Effector CD4-positive, alpha-beta T cell (primary cell): ENCODE measurements at regions not wholly inside any gene's neighbourhood (a gene's known extent, or its start where the extent isn't known, plus 50 kb on each side); places are given as distances from the start of the nearest gene placed in this dataset.

ENCODE experiments used
- DNase-seq: peaks from one replicate; pipeline ENCODE4 v3.0.0-alpha.2; 2020

DNA sequence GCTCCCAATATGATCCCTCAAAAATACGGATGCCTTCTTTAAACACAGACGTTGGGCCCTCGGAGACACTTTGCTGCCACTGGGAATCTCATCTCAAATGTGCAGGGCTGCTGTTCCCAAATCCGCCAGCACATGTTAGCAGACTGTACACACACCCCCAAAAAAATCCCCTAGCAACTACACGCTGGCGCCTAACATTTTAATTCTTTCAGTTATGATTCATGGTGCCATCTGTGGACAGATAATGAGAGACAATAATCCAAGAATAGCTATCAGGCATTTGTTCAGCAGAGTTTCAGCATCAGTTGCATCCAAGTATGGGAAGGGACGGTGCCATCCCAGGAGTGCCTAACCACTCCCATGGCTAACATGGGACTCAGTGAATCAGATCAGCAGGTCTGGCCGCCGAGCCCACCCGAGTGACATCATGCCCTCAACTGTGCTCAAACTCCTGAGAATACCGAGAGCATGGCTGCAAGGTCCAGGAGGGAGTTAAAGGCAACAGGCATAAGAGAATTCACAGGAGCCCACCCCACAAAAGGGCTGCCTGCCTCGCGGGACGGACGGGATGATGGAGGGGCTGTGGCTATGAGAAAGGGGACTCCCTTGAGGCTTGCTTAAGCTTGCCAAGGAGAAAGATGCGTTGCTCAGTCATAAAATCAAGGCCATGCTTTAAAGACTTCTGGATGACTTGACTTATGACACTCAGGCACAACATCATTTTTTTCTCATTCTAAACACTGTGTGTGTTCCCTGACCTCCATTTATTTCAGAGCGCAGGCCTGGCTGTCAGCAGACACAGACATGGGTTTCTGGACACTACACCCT is 337.0 kb downstream of the SHANK2 start:
- DNase-seq = no peak

DNA sequence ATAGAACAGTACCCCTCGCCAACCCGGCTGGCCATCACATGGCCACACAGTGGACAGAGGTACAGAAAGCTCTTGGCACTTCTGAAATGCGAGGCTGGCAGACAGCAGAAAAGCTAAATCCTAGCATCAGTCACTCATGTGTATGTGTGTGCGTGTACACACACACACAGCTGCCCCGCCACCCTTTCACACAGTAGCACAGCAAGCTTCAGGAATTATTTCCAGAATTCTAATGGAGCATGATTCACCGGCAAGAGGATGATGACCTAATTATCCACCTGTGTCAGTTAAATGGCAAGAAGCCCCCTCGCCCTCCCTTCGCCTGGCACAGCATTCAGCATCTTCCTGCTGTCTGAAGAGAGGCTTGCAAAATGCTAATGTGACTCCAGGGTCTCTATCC is 336.0 kb downstream of the SHANK2 start:
- DNase-seq = no peak

DNA sequence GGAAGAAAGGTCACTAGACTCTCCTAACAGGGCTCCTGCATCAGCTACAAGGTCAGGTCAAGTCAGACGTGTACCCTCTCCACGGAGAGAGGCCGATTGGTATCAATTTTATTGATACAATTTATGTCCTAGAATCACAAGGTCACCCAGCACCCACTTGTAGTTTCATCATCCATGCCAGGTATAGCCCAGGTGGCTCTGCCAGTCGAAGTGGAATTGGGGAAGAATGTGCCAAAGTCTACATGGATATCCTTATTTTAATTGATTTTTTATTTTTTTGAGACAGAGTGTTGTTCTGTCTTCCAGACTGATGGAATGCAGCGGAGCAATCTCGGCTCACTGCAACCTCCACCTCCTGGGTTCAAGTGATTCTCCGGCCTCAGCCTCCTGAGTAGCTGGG is 334.1 kb downstream of the SHANK2 start:
- no peak for DNase-seq

DNA sequence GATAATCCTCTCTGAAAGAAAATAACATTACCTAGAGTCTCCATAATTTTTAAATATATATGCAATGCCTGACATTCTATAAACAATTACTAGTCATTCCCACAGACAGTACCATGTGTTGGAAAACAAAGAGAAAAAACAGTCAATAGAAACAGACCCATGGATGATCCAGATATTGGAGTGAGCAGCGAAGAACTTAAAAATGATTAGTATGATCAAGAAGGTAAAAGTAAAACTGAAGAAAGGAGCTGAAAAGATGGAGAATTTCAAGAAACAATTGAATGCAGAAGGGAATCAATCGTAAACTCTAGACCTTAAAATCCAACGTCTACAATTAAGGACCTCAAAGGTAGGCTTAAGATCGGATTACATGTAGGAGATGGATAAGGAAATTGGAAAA is 330.6 kb downstream of the SHANK2 start:
- DNase-seq = no peak

DNA sequence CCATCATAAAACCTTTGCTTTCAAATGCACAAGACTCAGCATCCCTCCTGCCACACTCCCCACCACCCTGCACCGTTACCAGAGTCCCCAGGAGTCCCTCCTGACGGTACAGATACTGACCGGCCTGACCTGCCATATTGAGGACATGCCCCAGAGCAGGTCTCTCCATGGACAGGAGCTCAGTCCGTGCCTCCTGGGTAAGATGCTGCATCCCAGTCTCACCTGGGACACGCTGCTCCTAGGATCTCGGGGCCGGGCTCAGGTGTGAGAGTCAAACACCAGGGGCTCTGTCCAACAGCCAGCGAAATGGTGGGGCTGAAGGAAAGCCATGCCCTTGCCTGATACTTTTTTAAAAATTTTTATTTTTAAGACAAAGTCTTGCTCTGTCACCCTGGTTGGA is 328.3 kb downstream of the SHANK2 start:
- DNase-seq = no peak

DNA sequence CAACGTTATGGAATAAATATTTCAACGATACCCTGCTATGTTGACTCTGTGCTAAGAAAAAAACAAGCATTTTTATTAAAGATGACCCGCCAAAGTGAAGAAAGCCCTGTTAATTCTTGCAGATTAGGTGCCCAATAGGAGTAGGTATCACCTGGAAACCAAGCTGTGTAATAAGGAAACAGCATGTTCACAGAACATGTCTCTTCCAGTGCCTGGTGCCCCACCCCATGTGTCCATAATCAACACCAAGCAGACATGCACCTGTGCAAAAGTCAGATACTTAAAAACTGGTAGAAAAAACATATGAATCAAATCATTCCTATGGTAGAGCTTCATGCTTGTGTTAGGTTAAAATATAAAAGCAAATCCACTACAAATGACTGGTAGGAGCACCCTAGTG is 327.1 kb downstream of the SHANK2 start:
- DNase-seq = no peak

DNA sequence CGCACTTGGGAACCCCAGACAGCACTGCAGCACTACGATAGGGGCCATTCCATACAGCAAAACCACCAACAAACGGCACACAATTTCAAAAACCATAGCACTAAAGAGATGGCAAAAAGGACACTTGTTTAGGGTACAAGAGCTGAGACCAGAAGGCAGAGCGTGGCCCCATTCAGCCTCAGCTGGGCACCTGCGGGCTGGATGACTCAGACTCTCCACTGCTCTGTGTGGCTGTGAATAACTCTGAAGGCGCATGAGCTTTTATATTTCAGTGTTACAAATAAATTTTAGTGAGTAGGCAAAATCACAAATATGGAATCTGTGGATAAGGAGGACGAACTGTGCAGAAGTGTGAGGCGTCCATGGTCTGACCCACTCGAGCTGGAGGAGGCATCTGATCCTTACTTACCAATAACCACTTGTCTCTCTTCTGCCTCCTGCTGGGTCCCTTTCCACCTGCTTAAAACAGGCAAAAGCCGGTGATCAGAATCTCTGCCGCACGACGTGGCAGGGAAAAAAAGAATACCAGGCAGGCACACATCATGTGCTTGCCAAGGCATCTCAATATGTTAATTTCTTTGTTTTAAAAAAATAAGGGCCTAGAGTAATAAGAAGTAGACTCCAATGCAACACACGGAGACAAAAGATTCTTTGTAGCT is 325.7 kb downstream of the SHANK2 start:
- DNase-seq = no peak

DNA sequence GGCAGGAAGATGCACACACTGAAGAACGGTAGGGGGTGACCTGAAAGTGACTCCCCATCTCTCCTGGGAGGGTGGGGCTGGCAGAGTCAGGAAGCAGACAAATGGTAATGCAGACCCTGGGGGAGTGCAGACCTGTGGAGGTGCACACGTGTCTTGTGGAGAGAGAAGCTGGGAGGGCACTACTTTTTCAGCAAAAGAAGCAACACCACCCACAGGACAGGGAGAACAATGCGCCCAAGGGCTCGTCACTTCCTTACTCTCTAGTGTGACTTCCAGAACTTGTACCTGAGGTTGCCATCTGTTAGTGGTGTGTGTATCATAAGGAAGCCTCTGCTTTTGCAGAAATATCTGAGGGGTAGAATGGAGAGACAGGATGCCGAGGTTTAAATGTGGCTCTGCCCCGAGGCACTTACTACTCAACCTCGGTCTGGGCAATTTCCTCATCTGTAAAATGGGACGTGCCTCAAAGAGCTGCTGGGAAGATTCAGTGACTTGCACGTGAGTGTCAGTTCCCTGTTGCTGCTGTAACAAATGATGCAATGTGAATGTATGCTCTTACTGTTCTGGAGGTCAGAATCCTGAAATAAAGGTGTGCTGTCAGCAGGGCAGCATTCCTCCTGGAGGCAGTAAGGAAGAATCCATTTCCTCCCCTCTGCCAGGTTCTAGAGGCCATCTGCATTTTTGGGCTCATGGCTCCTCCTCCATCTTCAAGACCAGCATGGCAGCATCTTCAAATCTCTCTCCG is 323.4 kb downstream of the SHANK2 start:
- no peak for DNase-seq

DNA sequence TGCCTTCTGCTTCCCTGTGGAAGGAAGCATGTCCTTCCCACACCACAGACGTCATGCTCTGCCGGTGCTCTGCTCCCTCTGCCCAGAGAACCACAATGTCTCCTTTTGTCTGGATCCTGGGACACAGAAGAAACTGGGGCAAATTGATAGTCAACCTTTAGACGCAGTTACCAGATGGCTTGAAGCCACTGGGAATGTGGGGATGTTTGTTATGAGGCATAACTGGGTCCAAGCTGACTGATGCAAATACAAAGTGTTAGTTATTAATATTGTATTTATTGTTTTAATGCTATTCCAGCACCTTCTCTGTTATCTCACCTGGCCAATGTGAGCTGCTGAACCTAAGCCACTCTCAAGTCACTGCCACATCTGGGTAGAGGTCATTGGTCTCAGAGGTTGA is 322.2 kb downstream of the SHANK2 start:
- DNase-seq = no peak

DNA sequence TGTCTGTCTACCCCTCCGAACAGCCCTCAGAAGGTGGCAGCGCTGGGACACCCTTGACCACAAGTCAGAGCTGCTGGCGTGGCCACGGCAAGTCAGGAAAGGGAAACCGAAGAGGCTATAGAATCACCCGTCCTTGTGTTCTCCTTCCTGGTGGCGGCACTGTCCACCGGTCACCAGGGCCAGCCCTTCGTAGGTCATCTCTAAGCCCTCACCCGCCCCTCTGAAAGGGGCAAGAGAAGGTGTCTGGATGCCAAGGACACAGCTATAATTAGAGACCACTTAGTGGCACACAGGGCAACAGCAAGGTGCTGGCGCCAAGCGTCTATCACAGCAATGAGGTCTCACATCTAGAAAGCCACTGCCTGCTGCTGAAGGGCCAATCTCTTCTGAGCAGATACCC is 320.9 kb downstream of the SHANK2 start:
- DNase-seq = no peak

DNA sequence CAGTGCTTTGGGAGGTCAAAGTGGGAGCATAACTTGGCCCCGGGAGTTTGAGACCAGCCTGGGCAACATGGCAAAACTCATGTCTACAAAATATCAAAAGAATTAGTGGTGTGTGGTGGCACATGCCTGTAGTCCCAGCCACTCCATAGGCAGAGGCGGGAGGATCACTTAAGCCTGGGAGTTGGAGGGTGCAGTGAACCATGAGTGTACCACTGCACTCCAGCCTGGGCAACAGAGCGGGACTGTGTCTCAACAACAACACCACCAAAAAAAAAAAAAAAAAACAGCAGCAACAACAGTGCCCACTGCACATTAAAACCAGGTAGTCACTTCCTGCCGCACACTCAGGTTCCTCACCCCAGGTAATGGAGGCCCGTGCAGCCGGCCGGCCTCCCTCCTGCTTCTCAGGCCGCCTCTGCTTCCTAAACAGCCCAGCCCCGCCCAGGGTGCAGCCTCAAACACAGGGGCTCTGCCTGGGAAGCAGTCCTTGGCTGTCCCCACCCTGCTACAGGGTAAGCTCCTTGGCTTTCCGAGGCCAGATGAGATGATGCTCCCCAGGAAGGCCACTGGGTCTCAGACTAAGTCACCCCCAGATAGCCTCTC is 318.3 kb downstream of the SHANK2 start:
- DNase-seq = no peak

DNA sequence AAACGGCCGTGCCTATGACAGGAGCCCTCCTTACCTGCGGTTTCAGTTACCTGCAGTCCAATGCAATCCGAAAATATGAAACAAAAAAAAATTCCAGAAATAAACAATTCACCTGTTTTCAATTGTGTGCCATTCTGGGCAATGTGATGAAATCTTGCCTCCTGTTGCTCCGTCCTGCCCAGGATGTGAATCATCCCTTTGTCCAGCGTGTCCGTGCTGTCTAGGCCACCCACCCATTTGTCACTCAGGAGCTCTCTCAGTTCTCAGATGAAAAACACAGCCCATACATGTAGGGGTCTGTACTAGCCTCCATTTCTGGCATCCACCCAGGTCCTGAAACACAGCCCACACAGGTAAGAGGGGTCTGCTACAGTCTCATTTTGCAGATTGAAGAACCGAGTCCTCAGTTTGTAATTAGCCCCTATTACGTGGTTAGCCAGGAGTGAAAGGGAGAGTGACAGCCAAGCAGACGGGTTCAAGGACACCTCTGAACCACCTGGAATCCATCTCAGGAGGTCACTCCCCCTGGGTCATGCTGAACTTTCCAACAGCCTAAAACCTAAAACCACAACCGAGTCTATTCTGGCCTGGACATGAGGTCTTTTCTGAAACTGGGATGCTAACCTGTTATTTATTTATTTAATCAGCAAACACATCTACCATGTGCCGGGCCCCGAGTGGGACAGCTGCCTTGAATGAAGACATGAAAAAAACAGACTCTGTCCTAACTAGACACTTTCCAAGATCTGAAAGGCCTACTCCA is 317.2 kb downstream of the SHANK2 start:
- DNase-seq = no peak

DNA sequence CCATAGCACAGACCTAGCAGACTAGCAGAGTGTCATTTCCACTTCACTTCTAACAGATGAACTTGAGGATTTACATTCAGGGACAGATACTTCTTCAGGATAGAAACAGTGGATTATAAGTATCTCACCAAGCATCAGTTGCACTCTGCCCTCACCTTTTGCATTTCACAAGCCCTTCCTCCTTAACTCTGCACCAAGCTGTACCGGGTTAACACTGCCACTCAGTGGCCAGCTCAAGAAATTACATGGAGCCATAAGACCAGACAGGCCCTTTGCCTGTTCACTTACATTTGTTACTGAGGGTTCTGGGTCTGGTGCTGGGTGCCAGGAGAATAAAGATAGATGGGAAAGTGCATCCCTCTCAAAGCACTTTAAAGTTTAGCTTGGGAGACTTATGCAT is 309.8 kb downstream of the SHANK2 start:
- no peak for DNase-seq

DNA sequence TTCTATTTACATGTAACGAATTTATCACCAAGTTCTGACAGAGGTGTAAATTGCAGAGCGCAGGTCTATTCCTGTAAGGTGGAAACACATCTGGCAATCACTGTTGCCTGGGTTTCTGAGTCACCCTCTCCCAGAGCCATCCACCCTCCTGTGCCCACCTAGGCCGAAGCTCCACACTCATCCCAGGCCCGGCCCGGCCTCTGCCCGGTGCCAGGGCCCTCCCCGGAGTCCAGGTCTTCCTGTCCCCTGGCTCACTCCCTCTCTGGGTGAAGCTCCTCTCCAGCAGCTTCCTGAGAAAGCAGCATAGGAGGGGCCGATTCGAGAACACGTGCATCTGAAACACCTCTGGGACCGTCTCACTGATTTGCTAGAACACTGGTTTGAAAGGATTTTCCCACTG is 308.2 kb downstream of the SHANK2 start:
- no peak for DNase-seq

DNA sequence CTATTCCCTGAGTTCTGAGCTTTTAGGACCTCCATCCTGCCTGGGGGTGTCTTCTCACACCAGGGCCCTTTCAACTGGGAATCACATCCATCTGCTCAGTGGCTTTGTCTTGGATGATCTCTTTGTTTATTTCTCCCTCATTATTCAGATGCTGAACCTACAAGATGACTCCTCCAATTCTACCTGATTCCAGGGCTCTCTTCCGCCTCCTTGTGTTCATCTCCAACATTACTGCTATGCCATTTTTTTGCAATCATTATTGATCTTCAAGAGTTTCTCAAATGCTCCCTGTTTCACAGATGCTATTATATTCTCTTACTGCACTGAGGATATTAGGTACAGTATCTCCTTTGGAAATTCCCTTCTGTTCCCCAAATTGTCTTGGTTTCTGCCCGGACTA is 307.7 kb downstream of the SHANK2 start:
- DNase-seq = no peak

DNA sequence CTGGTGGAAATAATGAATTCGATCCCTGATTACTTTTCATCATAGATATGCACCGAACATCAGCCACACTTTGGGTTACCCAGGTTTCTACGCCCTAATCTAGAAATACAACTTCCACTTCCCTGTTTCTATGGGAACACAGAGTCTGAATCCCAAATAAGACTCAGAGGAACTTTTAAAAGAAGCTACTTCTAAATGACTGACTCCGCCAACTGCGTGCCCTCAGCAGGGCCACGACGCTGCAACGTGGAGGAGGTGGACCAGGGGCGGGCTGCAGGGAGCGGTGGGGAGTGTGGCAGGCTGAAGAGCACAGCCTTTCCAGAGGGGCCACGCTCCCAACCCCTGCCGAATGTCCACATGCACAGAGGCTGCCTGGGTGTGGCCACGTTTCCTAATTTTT is 304.0 kb downstream of the SHANK2 start:
- DNase-seq = no peak

DNA sequence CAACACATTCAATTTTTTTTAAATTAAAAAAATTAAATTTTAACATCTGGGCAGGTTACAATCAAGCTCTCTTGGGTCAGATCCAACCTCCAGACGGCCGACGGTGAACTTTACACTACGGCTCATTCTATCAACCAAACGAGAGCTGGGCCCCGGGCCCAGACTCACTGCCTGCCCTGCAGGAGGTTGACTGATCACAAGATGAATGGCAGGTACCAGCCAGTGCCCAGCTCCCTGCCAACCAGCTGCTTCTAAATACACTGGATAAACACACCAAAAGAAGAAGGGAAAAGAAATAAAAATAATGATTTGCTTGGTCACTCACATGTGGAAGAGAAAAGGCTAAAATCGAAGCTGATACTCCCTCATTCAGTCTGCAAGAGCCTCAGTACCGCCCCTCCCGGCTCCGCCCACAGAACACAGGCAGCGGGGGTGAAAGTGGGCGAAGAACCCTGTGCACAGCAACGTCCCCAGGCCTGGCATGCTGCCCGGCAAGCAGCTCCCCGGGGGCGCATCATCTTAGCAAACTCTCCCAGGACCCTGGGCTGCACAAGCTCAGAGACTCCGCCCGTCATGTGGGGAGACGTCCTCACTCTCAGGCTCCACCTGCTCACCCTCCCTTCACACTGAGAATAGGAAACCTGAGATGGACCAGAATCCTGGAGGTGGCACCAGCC is 303.4 kb downstream of the SHANK2 start:
- no peak for DNase-seq

DNA sequence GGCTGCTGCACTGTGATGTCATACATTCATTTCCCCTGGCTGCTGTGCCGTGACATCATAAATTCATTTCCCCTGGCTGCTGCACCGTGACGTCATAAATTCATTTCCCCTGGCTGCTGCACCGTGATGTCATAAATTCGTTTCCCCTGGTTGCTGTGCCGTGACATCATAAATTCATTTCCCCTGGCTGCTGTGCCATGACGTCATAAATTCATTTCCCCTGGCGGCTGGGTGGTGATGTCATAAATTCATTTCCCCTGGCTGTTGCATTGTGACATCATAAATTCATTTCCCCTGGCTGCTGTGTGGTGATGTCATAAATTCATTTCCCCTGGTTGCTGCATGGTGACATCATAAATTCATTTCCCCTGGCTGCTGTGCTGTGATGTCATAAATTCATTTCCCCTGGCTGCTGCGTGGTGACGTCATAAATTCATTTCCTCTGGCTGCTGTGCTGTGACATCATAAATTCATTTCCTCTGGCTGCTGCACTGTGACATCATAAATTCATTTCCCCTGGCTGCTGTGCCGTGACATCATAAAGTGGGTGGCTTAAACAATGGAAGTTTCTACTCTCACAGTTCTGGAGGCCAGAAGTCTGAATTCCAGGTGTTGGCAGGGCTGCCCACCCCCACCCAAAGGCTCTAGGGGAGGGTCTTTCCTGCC is 301.1 kb downstream of the SHANK2 start:
- no peak for DNase-seq

DNA sequence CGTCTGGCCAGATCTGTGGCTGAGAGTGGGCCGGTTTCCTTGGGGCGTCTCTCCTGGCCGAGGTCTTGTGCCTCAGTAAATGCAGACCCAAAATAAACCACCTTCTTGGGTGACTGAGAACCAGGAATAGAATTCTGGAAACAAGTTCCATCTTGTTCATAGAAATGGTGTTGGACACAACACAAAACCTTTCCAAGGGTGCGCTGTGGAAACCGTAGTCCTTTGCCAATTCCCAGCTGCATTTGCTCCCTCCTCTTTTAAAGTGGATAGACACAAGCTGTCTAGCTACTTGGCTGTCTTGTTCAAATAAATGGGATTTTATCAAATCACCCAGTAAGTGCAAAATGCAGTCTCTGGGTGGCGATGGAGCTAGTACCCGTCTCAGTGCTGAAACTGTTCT is 300.2 kb downstream of the SHANK2 start:
- no peak for DNase-seq

DNA sequence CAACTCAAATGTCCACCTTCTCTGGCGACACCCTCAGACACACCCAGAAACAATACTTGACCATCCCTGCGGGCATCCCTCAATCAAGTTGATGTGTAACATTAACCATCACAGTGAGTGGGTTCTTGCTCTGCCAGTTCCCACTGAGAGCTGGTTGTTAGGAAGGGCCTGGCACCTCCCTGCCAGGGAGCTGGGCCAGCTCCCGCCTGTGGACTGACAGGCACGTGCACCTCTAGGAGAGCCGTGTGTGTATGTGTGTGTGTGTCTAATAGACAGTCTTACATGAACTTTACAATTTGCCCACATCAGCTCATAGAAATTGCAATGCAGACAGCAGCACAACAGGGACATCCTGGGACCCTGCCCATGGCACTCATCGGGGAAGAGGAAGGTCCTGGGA is 298.7 kb downstream of the SHANK2 start:
- DNase-seq = no peak

DNA sequence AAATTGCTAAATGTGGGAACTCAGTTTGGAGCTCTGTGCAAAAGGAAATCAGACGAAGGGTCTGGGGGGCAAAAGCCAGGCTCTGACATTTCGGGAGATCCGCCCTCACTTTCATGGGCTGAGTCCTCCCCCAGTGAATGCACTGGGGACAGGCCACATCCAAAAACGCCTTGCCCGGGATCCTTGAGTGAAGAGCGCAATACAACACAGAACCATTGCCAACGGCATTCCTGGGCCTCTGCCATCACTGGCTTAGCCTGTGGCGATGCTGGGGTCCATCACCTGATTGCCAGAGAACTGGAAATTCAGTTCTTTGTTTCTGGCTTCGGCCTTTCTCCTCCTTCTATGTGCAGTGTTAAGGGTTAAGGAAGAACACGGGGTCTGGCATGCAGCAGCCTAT is 297.9 kb downstream of the SHANK2 start:
- DNase-seq = no peak
